GM23338 (cell line): ENCODE measurements at regions not wholly inside any gene's neighbourhood (a gene's known extent, or its start where the extent isn't known, plus 50 kb on each side); places are given as distances from the start of the nearest gene placed in this dataset.

Source experiments
- CREB1 ChIP-seq: fragments of 250-450 bp; sonication (Bioruptor Pico); IDR thresholded peaks from 2 replicates; pipeline ENCODE4 v1.5.0; 2020; ENCODE audit warnings: low read depth, mild to moderate bottlenecking, moderate library complexity
- EZH2 ChIP-seq: fragments of 200-600 bp; sonication (generic); IDR thresholded peaks from one replicate; pipeline ENCODE4 v1.8.0; 2017; ENCODE audit warnings: antibody characterized with exemption, mild to moderate bottlenecking, low read depth; ENCODE audit not compliant: unreplicated experiment
- EZH2phosphoT487 ChIP-seq: fragments of 200-600 bp; sonication (generic); IDR thresholded peaks from one replicate; pipeline ENCODE4 v1.8.1; 2018; ENCODE audit warnings: antibody characterized with exemption; ENCODE audit not compliant: unreplicated experiment
- JUNB ChIP-seq: IDR thresholded peaks from one replicate; pipeline ENCODE4 v1.6.1; 2016; ENCODE audit warnings: antibody characterized with exemption; ENCODE audit not compliant: unreplicated experiment
- NANOG ChIP-seq: IDR thresholded peaks from 2 replicates; pipeline ENCODE4 v1.6.1; 2016; ENCODE audit warnings: antibody characterized with exemption, borderline replicate concordance
- POLR2AphosphoS5 ChIP-seq: IDR thresholded peaks from 2 replicates; pipeline ENCODE4 v1.6.1; 2016; ENCODE audit warnings: antibody characterized with exemption, low read depth
- STAT1 ChIP-seq: IDR thresholded peaks from one replicate; pipeline ENCODE4 v1.6.1; 2016; ENCODE audit warnings: antibody characterized with exemption; ENCODE audit not compliant: unreplicated experiment
- ZNF114 ChIP-seq: fragments of 250-450 bp; sonication (Bioruptor Pico); IDR thresholded peaks from 2 replicates; pipeline ENCODE4 v1.5.0; 2020; ENCODE audit warnings: mild to moderate bottlenecking, moderate library complexity
- ZNF331 ChIP-seq: fragments of 250-450 bp; sonication (Bioruptor Pico); IDR thresholded peaks from 2 replicates; pipeline ENCODE4 v1.5.0; 2020; ENCODE audit warnings: low read depth, mild to moderate bottlenecking, moderate library complexity
- TF ChIP-seq, protein P1 (sequence below), 2 experiments: fragments of 200-600 bp in 1 of 2; sonication (generic) in 1 of 2; conservative IDR thresholded peaks; 2 replicates each; pipeline versions ENCODE4 v1.5.1 to v1.6.1; 2016 to 2017; ENCODE audit warnings: antibody characterized with exemption in 2 of 2, low read depth in 2 of 2, mild to moderate bottlenecking in 2 of 2, moderate library complexity in 1 of 2
- TF ChIP-seq, protein P2 (sequence below): IDR thresholded peaks from one replicate; pipeline ENCODE4 v1.6.1; 2018; ENCODE audit warnings: antibody characterized with exemption; ENCODE audit not compliant: unreplicated experiment
- TF ChIP-seq, protein P3 (sequence below): IDR thresholded peaks from 2 replicates; pipeline ENCODE4 v1.6.1; 2016; ENCODE audit warnings: antibody characterized with exemption

DNA sequence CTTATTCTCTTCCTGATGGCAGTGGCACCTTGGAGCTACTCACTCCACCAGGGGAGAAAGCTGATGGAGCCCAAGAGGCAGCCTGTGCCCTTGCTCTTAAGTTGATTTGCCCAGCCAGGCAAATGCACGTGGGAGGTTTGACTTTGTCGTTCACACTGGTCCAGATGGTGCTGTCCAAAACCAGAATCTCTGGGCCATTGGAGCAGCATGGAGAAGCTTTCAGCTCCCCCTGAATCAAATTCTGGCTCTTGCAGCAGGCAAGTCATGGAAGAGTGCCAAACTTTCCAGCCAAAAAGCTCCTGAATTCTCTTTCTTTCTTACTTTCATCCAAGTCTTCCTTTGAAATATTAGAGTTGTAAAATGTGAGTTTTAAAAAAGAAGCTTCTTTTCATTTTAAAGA, 970.4 kb downstream of the RPA4 start:
- TF ChIP-seq, protein P1, sequence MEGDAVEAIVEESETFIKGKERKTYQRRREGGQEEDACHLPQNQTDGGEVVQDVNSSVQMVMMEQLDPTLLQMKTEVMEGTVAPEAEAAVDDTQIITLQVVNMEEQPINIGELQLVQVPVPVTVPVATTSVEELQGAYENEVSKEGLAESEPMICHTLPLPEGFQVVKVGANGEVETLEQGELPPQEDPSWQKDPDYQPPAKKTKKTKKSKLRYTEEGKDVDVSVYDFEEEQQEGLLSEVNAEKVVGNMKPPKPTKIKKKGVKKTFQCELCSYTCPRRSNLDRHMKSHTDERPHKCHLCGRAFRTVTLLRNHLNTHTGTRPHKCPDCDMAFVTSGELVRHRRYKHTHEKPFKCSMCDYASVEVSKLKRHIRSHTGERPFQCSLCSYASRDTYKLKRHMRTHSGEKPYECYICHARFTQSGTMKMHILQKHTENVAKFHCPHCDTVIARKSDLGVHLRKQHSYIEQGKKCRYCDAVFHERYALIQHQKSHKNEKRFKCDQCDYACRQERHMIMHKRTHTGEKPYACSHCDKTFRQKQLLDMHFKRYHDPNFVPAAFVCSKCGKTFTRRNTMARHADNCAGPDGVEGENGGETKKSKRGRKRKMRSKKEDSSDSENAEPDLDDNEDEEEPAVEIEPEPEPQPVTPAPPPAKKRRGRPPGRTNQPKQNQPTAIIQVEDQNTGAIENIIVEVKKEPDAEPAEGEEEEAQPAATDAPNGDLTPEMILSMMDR (conservative IDR thresholded peaks at IDR 0.05; ENCODE audit: low read depth in 2 of 2), result no peak
- TF ChIP-seq EZH2 (no peak), CREB1 (CRISPR knock-in tag) (no peak), EZH2phosphoT487 (no peak), JUNB (no peak), POLR2AphosphoS5 (no peak), NANOG (no peak), ZNF114 (CRISPR knock-in tag) (no peak), STAT1 (no peak), ZNF331 (CRISPR knock-in tag) (no peak)
- TF ChIP-seq, protein P2, sequence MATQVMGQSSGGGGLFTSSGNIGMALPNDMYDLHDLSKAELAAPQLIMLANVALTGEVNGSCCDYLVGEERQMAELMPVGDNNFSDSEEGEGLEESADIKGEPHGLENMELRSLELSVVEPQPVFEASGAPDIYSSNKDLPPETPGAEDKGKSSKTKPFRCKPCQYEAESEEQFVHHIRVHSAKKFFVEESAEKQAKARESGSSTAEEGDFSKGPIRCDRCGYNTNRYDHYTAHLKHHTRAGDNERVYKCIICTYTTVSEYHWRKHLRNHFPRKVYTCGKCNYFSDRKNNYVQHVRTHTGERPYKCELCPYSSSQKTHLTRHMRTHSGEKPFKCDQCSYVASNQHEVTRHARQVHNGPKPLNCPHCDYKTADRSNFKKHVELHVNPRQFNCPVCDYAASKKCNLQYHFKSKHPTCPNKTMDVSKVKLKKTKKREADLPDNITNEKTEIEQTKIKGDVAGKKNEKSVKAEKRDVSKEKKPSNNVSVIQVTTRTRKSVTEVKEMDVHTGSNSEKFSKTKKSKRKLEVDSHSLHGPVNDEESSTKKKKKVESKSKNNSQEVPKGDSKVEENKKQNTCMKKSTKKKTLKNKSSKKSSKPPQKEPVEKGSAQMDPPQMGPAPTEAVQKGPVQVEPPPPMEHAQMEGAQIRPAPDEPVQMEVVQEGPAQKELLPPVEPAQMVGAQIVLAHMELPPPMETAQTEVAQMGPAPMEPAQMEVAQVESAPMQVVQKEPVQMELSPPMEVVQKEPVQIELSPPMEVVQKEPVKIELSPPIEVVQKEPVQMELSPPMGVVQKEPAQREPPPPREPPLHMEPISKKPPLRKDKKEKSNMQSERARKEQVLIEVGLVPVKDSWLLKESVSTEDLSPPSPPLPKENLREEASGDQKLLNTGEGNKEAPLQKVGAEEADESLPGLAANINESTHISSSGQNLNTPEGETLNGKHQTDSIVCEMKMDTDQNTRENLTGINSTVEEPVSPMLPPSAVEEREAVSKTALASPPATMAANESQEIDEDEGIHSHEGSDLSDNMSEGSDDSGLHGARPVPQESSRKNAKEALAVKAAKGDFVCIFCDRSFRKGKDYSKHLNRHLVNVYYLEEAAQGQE, result no peak
- TF ChIP-seq, protein P3, sequence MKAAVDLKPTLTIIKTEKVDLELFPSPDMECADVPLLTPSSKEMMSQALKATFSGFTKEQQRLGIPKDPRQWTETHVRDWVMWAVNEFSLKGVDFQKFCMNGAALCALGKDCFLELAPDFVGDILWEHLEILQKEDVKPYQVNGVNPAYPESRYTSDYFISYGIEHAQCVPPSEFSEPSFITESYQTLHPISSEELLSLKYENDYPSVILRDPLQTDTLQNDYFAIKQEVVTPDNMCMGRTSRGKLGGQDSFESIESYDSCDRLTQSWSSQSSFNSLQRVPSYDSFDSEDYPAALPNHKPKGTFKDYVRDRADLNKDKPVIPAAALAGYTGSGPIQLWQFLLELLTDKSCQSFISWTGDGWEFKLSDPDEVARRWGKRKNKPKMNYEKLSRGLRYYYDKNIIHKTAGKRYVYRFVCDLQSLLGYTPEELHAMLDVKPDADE, result no peak
